ENCODE measurements at regions not wholly inside any gene's neighbourhood (a gene's known extent, or its start where the extent isn't known, plus 50 kb on each side); places are given as distances from the start of the nearest gene placed in this dataset.

GRCh38 chr3:62940771-62941563, 65.8 kb upstream of the CADPS start:
- TF ChIP-seq CTCF (IDR thresholded peaks at IDR 0.05; ENCODE audit: insufficient read depth, low read depth, low read length) (no peak), EZH2 (IDR thresholded peaks at IDR 0.05; ENCODE audit: insufficient read depth, low read length) (no peak)
